Prostate gland (tissue), 2 donors: ENCODE measurements at regions not wholly inside any gene's neighbourhood (a gene's known extent, or its start where the extent isn't known, plus 50 kb on each side); places are given as distances from the start of the nearest gene placed in this dataset.

Experiments
- DNase-seq: peaks from one replicate; pipeline ENCODE4 v3.0.0-alpha.2; 2019; ENCODE audit warnings: low spot score
- H3K27ac ChIP-seq, 2 donors: fragments of 200-600 bp; sonication (generic); 2 replicates each; pipeline ENCODE4 v1.5.1; 2017 to 2019
- H3K27me3 ChIP-seq: fragments of 200-600 bp; sonication (generic); replicated peaks from 2 replicates; pipeline ENCODE4 v1.5.1; 2019; ENCODE audit not compliant: insufficient read depth
- H3K36me3 ChIP-seq, 2 donors: fragments of 200-600 bp; sonication (generic); 1 replicate in 1 of 2; 2 replicates in 1 of 2; pipeline versions ENCODE4 v1.5.1 to v1.8.1; 2017 to 2019
- H3K4me1 ChIP-seq: fragments of 200-600 bp; sonication (generic); replicated peaks from 2 replicates; pipeline ENCODE4 v1.5.1; 2019
- H3K4me3 ChIP-seq, 2 donors: fragments of 200-600 bp; sonication (generic); 2 replicates each; pipeline ENCODE4 v1.5.1; 2017 to 2019
- H3K9me3 ChIP-seq: fragments of 200-600 bp; sonication (generic); 2 replicates; pipeline ENCODE4 v1.5.1; 2017
- CTCF ChIP-seq, 4 experiments: fragments of 200-600 bp in 2 of 4; fragments of 450-650 bp in 2 of 4; sonication (generic) in 2 of 4; IDR thresholded peaks; 1 replicate in 3 of 4; 2 replicates in 1 of 4; pipeline ENCODE4 v1.5.1; 2016 to 2019; ENCODE audit warnings: antibody characterized with exemption in 4 of 4, mild to moderate bottlenecking in 2 of 4, moderate library complexity in 2 of 4
- POLR2A ChIP-seq: fragments of 450-650 bp; IDR thresholded peaks from one replicate; pipeline ENCODE4 v1.6.1; 2016; ENCODE audit warnings: antibody characterized with exemption, mild to moderate bottlenecking
- POLR2AphosphoS5 ChIP-seq: sonication (generic); formaldehyde crosslinking; IDR thresholded peaks from one replicate; pipeline ENCODE4 v1.6.1; 2017; ENCODE audit warnings: antibody characterized with exemption
- WGBS: methylation state at CpG from one replicate; pipeline ENCODE4 v1.1.5; 2018; 5-methylcytosine and 5-hydroxymethylcytosine counted together
- intact Hi-C: fragments of 100-400 bp; cut with DNase I; formaldehyde crosslinking; loops from one replicate; pipeline ENCODE4 v1.14.2; 2022

GRCh38 chr5:113804264-113804663 lies 290.8 kb downstream of the YTHDC2 start:
- Histone ChIP-seq H3K36me3 (no peaks in the 10 kb centered on the region), H3K4me3 (no peak overlapping the region), H3K27me3 (no peaks in the 10 kb centered on the region), H3K27ac (no peak overlapping the region), H3K9me3 (no peaks in the 10 kb centered on the region), H3K4me1 (no peaks in the 10 kb centered on the region)
- TF ChIP-seq CTCF (IDR thresholded peaks at IDR 0.05) (no peak), POLR2AphosphoS5 (no peak)
- intact Hi-C loops, result loop anchor here (10.0 kb wide), 1 partner anchor 501 kb away; no protein-coding TSS in a partner anchor
- no peak for DNase-seq
- WGBS, result 72% methylated on average over 4 of the region's 4 CpGs

DNA sequence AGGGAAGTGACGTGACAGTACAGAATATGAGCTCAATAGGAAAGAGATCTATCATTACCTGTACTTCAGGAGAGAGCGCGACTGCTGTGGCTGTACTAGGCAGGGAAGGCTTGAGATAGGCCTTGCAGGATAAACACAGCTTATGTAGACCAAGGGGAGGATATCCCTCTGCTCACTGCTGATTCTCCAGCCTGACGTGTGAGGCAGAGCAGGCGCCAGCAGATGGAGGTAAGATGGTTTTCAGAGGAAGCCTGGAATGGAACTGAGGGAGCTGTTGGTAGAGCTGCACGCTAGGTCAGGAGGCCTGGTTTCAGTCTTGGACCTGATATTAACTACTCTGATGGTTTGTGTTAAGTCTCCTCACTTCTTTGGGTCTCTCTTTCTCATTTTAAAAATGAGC lies 291.4 kb downstream of the YTHDC2 start:
- TF ChIP-seq POLR2AphosphoS5, result no peak
- no peak for TF ChIP-seq POLR2A
- no peak for TF ChIP-seq CTCF (IDR thresholded peaks at IDR 0.05)
- no peaks in the 10 kb centered on the region for H3K9me3 ChIP-seq
- H3K4me1 ChIP-seq, result no peaks in the 10 kb centered on the region
- no peak for DNase-seq
- intact Hi-C loops, result loop anchor here (5.0 to 10.0 kb wide), 2 partner anchors 500 to 642 kb away; no protein-coding TSS in a partner anchor
- 90% methylated on average over 6 of the region's 6 CpGs for WGBS
- no peaks in the 10 kb centered on the region for H3K36me3 ChIP-seq
- H3K27ac ChIP-seq, result no peak overlapping the region
- no peak overlapping the region for H3K4me3 ChIP-seq
- no peaks in the 10 kb centered on the region for H3K27me3 ChIP-seq

DNA sequence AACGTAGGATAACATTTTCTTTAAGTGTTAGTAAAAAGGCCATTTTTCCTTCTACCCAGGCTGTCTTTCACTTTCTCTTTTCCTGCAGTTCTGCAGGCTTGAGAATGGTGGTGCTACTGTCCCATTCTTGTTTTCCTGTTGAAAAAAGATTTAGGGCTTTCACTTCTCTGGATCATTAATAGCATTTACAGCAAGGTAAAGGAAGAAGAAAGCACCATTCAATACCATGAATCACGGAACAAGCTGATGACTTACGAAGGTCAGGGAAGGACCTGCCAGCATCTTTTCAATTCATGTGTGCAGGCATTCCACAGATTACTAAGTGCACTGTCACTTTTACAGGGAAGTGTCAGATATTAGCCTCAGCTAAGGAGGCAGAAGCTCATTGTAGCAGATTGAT lies 292.8 kb downstream of the YTHDC2 start:
- no peak overlapping the region for H3K4me3 ChIP-seq
- H3K4me1 ChIP-seq, result no peaks in the 10 kb centered on the region
- WGBS, result 20% methylated on average over 3 of the region's 3 CpGs
- TF ChIP-seq CTCF (IDR thresholded peaks at IDR 0.05) (peak in 3 of 4 experiments; percentile 18 to 50 (median 48)), POLR2A (no peak)
- intact Hi-C loops, result loop anchor here (5.0 to 10.0 kb wide), 2 partner anchors 499 to 641 kb away; no protein-coding TSS in a partner anchor
- H3K27ac ChIP-seq, result peak overlapping the region in 1 of 2 donors; percentile 8
- no peak for DNase-seq
- no peaks in the 10 kb centered on the region for H3K9me3 ChIP-seq
- no peaks in the 10 kb centered on the region for H3K27me3 ChIP-seq
- H3K36me3 ChIP-seq, result no peaks in the 10 kb centered on the region

GRCh38 chr5:113806904-113807303 lies 293.4 kb downstream of the YTHDC2 start:
- Histone ChIP-seq H3K27ac (peak overlapping the region in 1 of 2 donors; percentile 8), H3K27me3 (no peaks in the 10 kb centered on the region), H3K36me3 (no peaks in the 10 kb centered on the region), H3K4me3 (no peak overlapping the region), H3K9me3 (no peaks in the 10 kb centered on the region), H3K4me1 (no peaks in the 10 kb centered on the region)
- 56% methylated on average over 3 of the region's 3 CpGs for WGBS
- TF ChIP-seq POLR2AphosphoS5 (no peak), POLR2A (no peak), CTCF (IDR thresholded peaks at IDR 0.05) (no peak)
- intact Hi-C loops, result loop anchor here (5.0 to 10.0 kb wide), 2 partner anchors 498 to 640 kb away; no protein-coding TSS in a partner anchor
- no peak for DNase-seq

- intact Hi-C loops, result loop anchor here (5.0 to 10.0 kb wide), 2 partner anchors 497 to 640 kb away; no protein-coding TSS in a partner anchor
- WGBS, result 31% methylated on average over 7 of the region's 7 CpGs
These were observed 294.0 kb downstream of the YTHDC2 start for GRCh38 chr5:113807427-113807991.

More at GRCh38 chr5:113807427-113807991, 294.0 kb downstream of the YTHDC2 start:
- TF ChIP-seq POLR2A (no peak), CTCF (IDR thresholded peaks at IDR 0.05) (no peak), POLR2AphosphoS5 (no peak)
- H3K27ac ChIP-seq, result no peak overlapping the region
- DNase-seq, result no peak
- no peaks in the 10 kb centered on the region for H3K27me3 ChIP-seq
- H3K4me1 ChIP-seq, result no peaks in the 10 kb centered on the region
- H3K4me3 ChIP-seq, result no peak overlapping the region
- H3K9me3 ChIP-seq, result no peaks in the 10 kb centered on the region
- no peaks in the 10 kb centered on the region for H3K36me3 ChIP-seq
